GM19328 (cell line): ENCODE measurements at regions not wholly inside any gene's neighbourhood (a gene's known extent, or its start where the extent isn't known, plus 50 kb on each side); places are given as distances from the start of the nearest gene placed in this dataset.
"Not testable (repeated sequence)": the region's sequence is repeated elsewhere in the genome, so short reads cannot be mapped to it uniquely, and the experiment has no call there.

ENCODE experiments used
- ATAC-seq: cut with Tn5 transposase; IDR thresholded peaks from one replicate; pipeline ENCODE4 v1.9.1; 2021; ENCODE audit warnings: mild to moderate bottlenecking, moderate library complexity; ENCODE audit not compliant: unreplicated experiment

DNA sequence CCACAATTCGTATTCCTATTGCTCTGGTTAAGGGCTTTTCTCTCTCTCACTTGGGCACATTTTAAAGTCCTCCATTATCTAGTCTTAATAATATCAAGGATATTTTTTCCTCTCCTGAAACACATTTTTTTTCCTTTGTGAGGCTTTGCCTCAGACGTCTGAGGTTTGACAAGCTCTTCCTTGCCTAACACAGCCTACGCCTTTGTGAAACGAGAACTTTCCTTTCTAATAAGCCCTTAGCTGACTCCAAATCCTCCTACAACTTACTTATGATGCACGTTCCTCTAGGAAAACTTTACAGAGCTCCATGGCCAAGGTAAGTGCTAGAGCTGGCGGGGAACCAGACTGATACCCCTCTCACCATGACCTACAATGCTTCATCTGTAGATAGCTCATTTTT, 841.5 kb downstream of the SOCS6 start:
- no peak for ATAC-seq

DNA sequence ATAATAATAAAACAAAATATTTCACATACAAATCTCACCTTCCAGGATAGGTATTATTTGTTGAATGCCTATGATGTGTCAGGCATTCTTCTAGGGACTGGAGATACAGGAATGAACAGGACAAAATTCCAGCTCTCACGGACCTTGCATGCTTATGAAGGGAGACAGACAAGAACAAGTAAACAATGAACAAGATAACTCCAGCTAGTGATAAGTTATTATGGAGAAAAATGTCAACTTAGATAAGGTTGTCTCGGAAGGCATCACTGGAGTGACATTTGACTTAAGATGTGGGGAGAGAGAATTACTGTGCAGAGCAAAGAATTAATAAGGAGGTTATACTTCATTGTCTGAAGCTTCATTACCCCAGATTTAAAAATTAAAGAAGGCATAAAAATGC, 836.7 kb downstream of the SOCS6 start:
- ATAC-seq, result no peak

DNA sequence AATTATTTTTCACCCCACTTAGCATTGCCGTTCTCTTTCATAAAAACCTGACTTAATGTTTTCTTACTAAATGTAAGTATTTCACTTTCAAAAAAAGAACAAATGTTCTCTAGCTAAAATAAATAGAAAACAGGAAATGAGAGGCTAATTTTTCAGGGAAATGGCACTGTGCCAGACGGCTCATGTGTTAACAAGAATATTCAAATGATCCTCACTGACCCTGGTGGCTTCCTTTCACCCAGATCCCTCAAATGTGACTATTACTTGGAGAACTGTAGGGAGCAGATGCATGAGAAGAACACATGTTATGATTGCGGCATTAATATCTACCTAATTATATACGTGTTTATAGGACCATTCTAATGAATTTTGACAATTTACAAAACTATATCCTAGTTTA, 827.7 kb downstream of the SOCS6 start:
- no peak for ATAC-seq

DNA sequence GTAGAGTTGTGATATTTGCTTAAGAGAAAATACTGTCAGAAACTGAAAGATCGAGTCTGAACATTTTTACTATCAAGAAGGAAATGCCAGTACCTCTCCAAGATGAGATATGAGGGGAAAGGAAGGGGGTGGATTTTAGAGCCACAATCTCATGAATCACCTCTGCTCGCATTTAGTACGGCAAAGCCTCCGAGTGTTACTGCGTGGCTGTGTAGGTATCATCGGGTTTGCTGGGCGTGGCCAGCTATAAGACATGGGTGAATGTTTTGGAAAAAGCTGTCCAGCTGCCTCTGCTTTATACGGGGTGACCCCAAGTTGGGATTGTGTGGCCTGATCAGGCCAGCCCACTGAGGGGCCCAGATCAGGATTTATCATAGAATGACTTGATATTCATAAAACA, 826.4 kb downstream of the SOCS6 start:
- ATAC-seq, result no peak

DNA sequence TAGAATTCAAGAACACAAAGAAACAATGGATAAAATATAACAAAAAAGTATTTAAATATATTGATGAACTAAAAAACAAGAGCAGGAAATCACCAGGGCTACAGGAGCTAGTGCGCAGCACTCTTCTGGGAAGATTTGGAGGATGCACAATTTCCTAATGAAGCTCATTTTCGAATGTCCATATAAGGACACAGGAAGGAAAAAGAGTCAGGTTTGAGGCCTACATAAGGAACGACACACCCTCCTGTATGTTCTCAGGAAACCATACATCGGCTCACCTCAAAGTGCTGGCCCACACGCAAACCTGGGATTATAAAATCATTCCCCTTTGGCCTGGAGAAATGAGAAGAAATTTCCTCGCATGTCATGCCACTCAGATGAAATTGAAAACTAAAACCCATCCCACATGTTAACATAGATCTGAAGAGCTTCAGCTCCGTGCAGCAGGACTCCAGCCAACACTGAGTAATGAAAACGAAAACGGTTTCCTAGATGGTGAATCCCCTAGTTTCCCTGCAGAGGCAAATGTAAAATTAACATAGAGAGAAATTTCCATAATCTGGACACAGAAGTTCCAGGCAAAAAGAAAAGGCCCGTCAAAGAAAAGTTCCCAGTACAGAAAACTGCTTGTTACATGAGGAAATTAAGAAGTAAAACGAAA, 825.8 kb downstream of the SOCS6 start:
- ATAC-seq, result no peak

DNA sequence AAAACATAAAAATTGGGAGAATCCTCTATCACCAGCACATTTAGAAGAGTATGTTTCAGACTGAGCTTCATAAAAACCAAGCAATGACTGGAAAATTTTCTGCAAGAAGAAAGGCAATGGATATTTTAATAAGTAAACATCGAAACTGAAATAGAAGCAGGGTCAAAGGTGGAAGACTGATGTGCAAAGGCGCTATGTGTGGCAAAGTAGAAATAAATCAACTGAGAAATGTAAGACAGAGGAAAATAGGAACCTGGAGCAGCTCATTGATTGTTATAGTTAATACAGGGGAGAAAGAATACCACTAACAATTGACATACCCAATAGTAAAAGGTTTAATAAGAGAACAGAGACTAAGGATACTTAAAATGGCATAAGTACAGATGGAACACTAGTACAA, 818.4 kb downstream of the SOCS6 start:
- ATAC-seq, result no peak

DNA sequence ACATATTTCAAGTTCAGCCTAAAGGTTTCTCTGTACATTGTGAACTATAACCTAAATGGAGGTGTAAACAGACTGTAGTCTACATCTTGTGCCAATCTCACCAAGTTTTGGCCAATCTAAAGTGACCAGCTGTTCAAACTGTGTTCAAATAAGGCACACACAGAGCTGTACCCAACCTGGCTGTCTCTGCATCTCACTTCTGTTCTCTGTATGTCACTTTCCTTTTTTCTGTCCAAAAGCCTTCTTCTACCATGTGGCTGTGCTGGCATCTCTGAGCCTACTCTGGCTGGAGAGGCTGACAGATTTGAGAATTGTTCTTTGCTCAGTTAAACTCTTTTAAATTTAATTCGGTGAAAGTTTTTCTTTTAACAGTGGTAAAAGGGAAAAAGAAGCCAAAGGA, 817.9 kb downstream of the SOCS6 start:
- no peak for ATAC-seq

DNA sequence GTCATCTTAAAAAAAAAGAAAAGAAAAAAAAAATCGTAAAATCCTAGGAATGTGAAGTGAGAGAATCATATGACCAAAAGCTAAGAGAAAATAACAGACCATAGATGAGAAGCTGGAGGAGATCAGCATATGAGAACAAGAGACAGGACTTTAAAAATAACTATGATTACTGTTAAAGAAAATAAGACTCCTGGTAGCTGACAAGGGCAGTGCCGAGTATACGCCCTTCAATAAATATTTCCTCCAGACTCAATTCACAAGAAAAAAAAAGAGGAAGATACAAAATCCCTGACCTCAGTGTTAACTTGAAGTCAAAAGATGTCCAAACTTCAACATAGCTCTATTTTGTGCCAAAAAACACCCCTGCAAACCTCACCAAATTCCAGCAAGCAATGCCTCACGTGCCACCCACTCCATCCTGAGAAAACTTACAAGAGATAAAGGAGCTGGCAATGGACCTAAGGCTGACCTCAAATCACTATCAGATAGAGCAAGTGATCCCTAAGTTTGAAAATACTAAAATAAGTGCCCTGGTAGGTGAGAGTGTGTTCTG, 817.2 kb downstream of the SOCS6 start:
- no peak for ATAC-seq

DNA sequence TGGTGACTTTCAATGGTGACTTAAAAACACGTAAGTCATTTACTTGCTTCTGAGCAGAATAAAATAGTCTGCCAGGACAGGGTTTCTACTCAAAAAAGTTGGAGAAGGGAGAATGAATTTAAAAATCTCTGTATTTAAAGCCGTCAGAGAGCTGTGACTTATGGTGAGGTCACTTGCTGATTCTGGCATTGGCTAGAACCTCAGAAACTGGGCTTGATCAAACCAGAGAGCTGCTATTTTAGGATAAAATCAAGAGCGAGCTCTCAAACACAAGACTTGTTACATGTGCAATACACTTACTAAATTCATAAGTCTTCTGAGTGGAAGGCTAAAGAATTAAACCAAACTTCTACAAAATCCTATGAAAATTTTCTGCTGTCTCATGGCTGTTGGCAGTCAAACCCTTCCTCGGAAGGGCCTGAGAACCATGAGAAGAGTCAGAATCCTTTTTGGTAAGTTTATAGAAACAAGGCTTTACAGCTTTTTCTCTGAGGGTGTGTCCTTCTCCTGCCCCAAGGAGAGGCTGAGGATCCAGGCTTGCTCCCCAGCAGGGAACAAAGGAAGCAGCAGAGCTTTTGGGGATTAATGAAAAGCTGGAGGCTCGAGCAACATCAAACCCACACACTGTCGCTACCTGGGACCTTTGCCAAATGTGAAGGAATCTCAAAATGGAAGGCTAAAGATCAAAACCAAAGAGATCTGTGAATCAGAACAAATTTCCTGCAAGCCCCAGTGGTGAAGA, 816.4 kb downstream of the SOCS6 start:
- ATAC-seq, result no peak

DNA sequence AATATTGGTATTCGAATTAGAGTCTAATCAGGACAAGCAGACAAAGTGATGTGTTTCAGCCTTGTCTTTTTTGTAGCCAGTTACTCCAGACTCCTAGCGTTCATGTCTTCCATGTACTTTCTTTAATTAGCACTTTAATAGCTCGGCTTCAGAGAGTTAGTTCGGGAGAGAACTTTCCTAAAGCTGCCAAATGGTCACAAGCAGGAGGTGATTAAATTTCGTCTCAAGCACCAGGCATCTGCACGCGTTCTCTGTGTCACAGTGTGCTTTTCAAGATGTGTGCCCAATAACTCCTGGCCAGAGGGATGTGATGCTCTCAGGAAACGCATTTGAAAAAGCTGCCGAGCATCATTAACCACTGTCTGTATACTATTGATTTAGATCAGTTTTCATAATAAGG, 790.8 kb downstream of the SOCS6 start:
- no peak for ATAC-seq

DNA sequence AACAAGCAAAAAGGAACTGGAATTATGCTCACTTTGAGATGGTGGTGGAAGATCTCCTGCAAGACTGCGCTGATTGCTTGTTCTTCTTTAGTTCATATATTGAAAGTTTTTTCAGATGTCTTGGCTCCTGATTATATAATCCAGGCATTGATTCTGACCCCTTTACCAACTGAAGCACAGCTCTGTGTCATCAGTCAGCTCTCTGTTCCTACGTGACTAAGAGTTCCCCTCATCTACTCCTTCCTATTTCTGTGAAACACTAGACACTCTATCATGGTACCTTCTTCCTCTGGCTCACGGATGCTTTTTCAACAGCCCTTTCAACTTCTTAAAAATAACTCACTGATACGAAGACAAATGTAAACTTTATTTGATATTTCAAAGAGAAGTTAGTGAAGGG, 788.6 kb downstream of the SOCS6 start:
- ATAC-seq, result no peak

DNA sequence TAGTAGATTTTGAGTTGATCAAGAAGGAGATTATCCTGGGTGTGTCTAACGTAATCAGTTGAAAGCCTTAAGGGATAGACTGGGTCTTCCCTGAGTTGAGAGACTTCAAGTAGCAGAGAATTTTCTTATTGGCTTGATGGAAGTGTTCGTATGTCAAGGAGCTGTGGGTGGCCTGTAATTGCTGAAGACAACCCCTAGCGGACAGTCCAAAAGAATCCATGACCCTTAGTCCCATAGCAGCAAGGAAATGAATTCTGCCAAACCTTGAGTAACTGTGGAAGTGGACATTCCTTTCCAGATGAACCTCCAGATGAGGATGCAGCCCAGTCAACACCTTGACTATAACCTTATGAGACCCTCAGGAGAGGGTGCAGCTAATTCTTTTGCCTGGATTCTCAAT, 786.3 kb downstream of the SOCS6 start:
- no peak for ATAC-seq

DNA sequence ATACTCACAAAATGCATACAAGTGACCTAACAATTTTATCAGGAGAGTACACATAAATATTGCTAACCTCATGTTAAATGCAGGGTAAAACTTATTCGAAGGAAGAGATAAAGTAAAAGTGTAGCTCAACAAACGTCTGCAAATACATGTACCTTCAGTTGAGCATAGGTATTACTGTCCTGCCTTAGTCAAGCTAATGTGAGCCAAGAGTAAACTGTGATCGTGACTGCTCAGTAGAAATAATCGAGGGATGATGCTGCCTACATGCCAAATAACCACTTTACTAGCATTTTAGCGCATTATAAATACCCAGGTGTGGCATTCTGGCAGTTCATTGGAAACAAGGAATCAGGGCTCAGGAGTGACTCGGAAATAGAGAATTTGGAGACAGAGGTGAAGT, 779.5 kb downstream of the SOCS6 start:
- no peak for ATAC-seq

DNA sequence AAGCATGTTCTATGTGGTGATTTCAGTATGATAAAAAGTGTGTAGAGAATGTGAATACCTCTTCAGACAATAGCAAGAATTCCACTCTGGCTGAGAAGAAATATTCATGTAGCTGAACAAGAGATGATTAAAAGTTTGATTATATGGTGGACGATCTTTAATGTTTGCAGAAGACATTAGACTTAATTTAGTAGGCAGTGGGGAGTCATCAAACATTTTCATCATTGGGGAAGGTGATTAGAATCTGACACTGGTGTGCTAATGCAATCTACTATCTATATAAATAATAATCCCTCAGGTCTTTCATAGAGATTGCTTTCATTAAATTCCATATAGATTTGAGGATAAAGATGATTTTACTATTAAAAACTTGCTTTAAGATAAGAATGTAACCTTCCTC, 761.0 kb downstream of the SOCS6 start:
- ATAC-seq, result no peak

DNA sequence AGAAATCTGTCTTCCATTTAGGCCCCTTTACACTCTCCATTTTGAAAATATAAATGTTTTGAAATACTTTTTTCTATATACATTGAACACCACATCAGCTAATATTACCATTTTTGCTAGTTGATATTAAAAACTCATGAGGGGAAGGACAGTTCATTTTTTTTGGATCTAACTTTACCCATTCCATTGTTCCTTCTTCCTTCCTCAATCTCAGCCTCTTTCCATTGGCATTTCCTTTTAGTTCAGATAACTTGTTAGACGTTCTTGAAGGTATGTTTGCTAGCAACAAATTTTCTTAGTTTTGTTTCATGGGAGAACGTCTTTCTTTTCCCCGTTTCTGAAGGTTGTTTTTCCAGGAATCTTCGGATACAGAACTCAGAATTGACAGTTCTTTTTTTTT, 759.0 kb downstream of the SOCS6 start:
- ATAC-seq, result no peak

DNA sequence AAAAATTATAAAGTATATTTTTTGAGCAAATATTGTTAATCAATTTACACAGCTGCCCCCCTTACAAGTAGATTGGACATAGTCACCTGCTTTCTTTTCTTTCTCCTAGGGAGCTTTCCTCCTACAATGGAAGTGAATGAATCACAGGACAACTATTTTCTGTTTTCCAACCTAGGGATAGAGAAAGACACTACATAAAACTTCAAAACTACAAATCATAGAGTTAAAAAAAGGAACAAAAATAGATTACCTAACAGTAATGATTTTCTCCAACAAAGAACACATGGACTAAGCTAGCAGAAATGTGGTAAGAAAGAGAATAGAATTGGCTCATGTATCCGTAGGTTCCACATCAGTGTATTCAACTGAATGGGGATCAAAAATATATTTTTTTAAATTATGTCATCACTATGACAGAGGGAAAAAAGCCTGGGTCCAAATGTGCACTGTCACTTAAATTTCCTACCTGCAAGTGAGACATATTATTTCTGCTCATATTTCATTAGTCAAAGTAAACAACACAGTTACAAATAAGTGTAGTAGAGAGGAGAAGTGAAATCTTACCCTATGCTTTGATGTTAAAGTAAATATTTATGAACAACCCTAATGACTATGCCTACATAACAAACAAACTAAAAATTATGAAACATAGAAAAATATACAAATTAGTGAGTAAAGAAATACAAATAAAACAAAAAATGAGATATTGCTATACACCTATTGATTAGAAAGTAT, 756.7 kb downstream of the SOCS6 start:
- ATAC-seq, result no peak

DNA sequence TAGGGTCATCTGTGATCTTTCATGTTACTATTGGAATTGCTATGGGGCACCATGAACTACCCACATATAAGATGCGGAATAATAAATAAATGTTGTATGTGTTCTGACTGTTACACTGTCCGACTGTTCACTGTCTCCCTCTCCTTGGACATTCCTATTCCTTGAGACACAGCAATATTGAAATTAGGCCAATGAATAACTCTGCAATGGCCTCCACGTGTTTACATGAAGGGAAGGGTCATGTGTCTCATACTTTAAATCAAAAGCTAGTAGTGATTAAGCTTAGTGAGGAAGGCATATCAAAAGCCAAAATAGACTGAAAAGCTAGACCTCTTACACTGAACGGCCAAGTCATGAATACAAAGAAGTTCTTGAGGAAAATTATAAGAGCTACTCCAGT, 751.3 kb downstream of the SOCS6 start:
- no peak for ATAC-seq

DNA sequence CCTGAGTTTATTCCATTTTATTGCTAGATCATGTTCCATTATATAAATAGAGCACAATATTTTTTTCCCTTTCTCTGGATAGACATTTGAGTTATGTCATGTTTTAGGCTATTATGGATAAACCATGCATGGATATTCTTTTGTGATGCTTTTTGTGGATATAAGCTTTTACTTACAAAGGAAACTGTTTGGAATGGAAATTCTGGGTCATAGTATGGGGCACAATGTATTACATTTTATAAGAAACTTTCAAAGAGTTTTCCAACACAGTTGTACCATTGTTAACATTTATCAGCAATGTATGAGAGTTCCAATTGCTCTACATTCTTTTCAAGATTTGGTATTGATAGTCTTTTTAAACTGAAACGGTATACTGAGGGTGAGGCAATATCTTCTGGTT, 749.4 kb downstream of the SOCS6 start:
- no peak for ATAC-seq

DNA sequence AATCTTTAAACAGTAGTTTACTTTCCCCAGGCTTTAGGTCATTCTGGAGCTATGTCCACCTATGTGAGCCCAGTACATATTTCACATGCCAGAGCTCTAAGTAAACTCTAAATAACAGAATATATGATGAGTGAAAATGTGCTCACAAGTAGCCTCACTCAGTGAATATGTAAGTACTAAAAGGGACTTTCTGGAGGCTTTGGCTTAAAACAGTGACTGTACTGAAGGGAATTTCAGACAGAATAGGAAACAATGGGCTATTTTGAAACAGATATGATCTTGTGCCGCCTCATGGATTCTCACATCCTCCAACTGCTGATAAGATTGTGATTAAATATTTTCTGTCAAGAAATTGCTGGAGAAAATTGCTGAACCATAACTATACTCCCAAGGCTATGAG, 747.9 kb downstream of the SOCS6 start:
- no peak for ATAC-seq

DNA sequence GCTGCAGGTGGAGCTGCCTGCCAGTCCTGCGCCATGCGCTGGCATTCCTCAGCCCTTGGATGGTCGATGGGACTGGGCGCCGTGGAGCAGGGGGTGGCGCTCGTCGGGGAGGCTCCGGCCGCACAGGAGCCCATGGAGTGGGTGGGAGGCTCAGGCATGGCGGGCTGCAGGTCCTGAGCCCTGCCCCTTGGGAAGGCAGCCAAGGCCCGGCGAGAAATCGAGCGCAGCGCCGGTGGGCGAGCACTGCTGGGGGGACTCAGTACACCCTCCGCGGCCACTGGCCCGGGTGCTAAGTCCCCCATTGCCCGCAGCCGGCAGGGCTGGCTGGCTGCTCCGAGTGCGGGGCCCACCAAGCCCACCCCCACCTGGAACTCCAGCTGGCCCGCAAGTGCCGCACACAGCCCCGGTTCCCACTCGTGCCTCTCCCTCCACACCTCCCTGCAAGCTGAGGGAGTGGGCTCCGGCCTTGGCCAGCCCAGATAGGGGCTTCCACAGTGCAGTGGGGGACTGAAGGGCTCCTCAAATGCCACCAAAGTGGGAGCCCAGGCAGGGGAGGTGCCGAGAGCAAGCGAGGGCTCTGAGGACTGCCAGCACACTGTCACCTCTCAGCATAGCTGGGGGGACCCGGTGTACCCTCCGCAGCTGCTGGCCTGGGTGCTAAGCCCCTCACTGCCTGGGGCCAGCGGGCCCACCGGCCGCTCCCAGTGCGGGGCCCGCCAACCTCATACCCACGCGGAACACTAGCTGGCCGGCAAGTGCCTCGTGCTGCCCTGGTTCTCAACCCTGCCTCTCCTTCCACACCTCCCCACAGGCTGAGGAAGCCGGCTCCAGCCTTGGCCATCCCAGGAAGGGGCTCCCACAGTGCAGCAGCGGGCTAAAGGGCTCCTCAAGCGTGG, 742.7 kb downstream of the SOCS6 start:
- ATAC-seq, result not testable (repeated sequence)

DNA sequence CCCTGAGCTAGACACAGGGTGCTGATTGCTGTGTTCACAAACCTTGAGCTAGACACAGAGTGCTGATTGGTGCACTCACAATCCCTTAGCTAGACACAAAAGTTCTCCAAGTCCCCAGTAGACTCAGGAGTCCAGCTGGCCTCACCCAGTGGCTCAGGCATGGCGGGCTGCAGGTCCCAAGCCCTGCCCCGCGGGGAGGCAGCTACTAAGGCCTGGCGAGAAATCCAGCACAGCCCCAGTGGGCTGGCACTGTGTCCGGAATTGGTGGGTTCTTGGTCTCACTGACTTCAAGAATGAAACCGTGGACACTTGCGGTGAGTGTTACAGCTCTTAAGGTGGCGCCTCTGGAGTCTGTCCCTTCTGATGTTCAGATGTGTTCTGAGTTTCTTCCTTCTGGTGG, 741.2 kb downstream of the SOCS6 start:
- ATAC-seq, result not testable (repeated sequence)
